ACHN (cell line): ENCODE measurements at regions not wholly inside any gene's neighbourhood (a gene's known extent, or its start where the extent isn't known, plus 50 kb on each side); places are given as distances from the start of the nearest gene placed in this dataset.
A peak's percentile ranks its signal among the peaks of the same experiment; 100 is the strongest.

ENCODE experiments used
- DNase-seq: peaks from one replicate; pipeline ENCODE4 v3.0.0-alpha.2; 2015
- in situ Hi-C: cut with HindIII; loops from 2 replicates; pipeline ENCODE4 v1.10.0; 2017; ENCODE audit warnings: low sequenced_read_pairs, low pct_ligation_motif_present, low pct_unique_long_range_greater_than_20kb

DNA sequence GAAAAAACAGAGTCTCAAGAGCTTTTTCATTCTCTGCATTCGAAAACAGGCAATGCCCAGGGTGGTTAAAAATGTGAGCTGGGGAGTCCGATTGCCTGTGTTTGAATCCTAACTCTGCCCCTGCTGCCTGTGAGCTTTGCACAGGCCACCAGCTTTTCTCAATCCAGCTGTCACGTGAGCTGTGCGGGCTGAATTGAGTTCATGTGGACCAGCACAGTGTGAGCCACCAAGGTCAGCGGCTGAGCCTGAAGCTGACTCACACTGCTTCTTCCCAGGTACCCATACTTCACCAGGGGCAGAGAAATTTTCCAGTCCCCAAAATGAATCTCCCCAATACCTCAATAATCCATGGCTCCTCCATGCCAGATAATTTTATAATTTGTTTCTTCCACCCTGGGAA lies 64.4 kb upstream of the SLCO3A1 start:
- in situ Hi-C loops: no loop called here
- DNase-seq: no peak

- DNase-seq: peak; percentile 84
- in situ Hi-C loops: no loop called here
These were observed 62.7 kb upstream of the SLCO3A1 start for GRCh38 chr15:91790836-91791235.

GRCh38 chr15:91793771-91794170 lies 59.7 kb upstream of the SLCO3A1 start:
- in situ Hi-C loops: no loop called here
- DNase-seq: no peak

GRCh38 chr15:91795235-91795634 lies 58.3 kb upstream of the SLCO3A1 start:
- in situ Hi-C loops: no loop called here

DNA sequence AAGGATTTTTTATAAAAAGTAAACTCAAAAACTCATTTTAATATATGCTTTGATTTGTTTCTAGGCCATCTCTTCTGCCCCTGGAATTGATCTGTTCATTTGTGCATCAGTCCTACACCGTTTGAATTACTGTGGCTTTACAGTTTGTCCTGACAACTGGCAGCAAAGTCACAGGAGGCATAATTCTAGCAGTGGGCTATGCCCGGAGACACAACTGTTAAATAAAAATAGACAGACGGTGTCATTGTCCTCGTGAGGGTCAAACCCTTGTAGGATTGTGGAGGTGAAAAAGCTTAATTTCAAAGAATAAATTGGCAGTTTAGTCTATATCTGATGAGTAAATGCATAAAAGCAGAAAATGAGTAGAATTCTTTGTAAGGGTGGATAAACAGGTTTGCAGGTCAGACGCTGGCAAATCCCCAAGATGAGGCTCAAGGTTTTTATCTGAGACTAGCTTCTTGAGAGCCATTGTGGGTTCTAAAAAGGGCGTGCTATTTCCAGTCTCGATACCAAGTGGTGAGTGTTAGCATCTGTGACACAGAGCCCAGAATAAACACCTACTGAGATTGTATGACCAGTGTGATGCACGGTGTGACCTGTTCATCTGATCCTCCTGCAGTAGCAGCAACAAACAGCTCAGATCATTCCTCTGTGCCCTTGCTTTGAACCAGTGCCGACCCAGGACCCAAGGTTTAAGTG lies 51.5 kb upstream of the SLCO3A1 start:
- in situ Hi-C loops: no loop called here

More at GRCh38 chr15:91795235-91795634, 58.3 kb upstream of the SLCO3A1 start:
- DNase-seq: no peak

GRCh38 chr15:91803260-91803659 lies 50.2 kb upstream of the SLCO3A1 start:
- no peak for DNase-seq
- in situ Hi-C loops: no loop called here

More for the DNA sequence above, 51.5 kb upstream of the SLCO3A1 start:
- DNase-seq: no peak
